OCI-LY1 (cell line): ENCODE measurements at regions not wholly inside any gene's neighbourhood (a gene's known extent, or its start where the extent isn't known, plus 50 kb on each side); places are given as distances from the start of the nearest gene placed in this dataset.

Experiments used
- H2AFZ ChIP-seq: fragments of 200-600 bp; sonication (generic), shearing (Covaris generic); 2 replicates; pipeline ENCODE4 v1.6.0; 2014; ENCODE audit warnings: antibody characterized with exemption, mild to moderate bottlenecking, low read length
- H3F3A ChIP-seq: fragments of 200-600 bp; sonication (generic), shearing (Covaris generic); 2 replicates; pipeline ENCODE4 v1.6.0; 2014; ENCODE audit warnings: mild to moderate bottlenecking, antibody characterized with exemption, low read length, moderate library complexity; ENCODE audit not compliant: insufficient read depth
- H3K27ac ChIP-seq: fragments of 200-600 bp; sonication (generic); 2 replicates; pipeline ENCODE4 v1.5.1; 2014; ENCODE audit warnings: low read length, mixed run types, mild to moderate bottlenecking, low read depth; ENCODE audit not compliant: poor library complexity, severe bottlenecking
- H3K27me3 ChIP-seq: fragments of 200-600 bp; sonication (generic); 2 replicates; pipeline ENCODE4 v1.6.0; 2014; ENCODE audit warnings: antibody characterized with exemption, mild to moderate bottlenecking, low read length, moderate library complexity; ENCODE audit not compliant: insufficient read depth
- H3K36me3 ChIP-seq: fragments of 200-600 bp; sonication (generic); 2 replicates; pipeline ENCODE4 v1.6.1; 2014; ENCODE audit warnings: mild to moderate bottlenecking, antibody characterized with exemption, low read length, moderate library complexity, mixed read lengths; ENCODE audit not compliant: insufficient read depth
- H3K4me1 ChIP-seq: fragments of 200-600 bp; sonication (generic); 2 replicates; pipeline ENCODE4 v1.5.1; 2014; ENCODE audit warnings: mild to moderate bottlenecking, low read length, moderate library complexity; ENCODE audit not compliant: insufficient read depth, severe bottlenecking
- H3K4me2 ChIP-seq: fragments of 200-600 bp; sonication (generic), shearing (Covaris generic); 2 replicates; pipeline ENCODE4 v1.6.1; 2014; ENCODE audit warnings: low read length
- H3K4me3 ChIP-seq: fragments of 200-600 bp; sonication (generic); 2 replicates; pipeline ENCODE4 v1.5.1; 2014; ENCODE audit warnings: low read length, low read depth, mild to moderate bottlenecking, mixed read lengths; ENCODE audit not compliant: poor library complexity, severe bottlenecking
- H3K79me2 ChIP-seq: fragments of 200-600 bp; shearing (Covaris generic); 2 replicates; pipeline ENCODE4 v1.6.1; 2016; ENCODE audit warnings: mixed run types, low read length, mixed read lengths; ENCODE audit not compliant: insufficient read depth
- H3K9ac ChIP-seq: fragments of 200-600 bp; sonication (generic), shearing (Covaris generic); 2 replicates; pipeline ENCODE4 v1.6.1; 2014; ENCODE audit warnings: mild to moderate bottlenecking, low read length, mixed read lengths
- H3K9me2 ChIP-seq: fragments of 200-600 bp; sonication (generic), shearing (Covaris generic); 2 replicates; pipeline ENCODE4 v1.6.1; 2014; ENCODE audit warnings: low read depth, mild to moderate bottlenecking, low read length, mixed read lengths
- H3K9me3 ChIP-seq: fragments of 200-600 bp; shearing (Covaris generic); 2 replicates; pipeline ENCODE4 v1.6.1; 2014; ENCODE audit warnings: low read length, mixed read lengths
- H4K20me1 ChIP-seq: fragments of 200-600 bp; sonication (generic), shearing (Covaris generic); 2 replicates; pipeline ENCODE4 v1.6.0; 2016; ENCODE audit warnings: mild to moderate bottlenecking, low read length; ENCODE audit not compliant: insufficient read depth
- CTCF ChIP-seq: fragments of 200-600 bp; sonication (generic), shearing (Covaris generic); IDR thresholded peaks from 2 replicates; pipeline ENCODE4 v1.5.1; 2017; ENCODE audit warnings: mild to moderate bottlenecking, antibody characterized with exemption, low read length, moderate library complexity, mixed read lengths
- EZH2 ChIP-seq: fragments of 200-600 bp; sonication (generic), shearing (Covaris generic); IDR thresholded peaks from 2 replicates; pipeline ENCODE4 v1.8.0; 2017; ENCODE audit warnings: borderline replicate concordance, mixed run types, mild to moderate bottlenecking, antibody characterized with exemption, low read length, moderate library complexity, mixed read lengths

- Histone ChIP-seq H2AFZ (no peak overlapping the region), H3K9me3 (no peaks in the 10 kb centered on the region), H3F3A (no peaks in the 10 kb centered on the region), H3K27ac (no peak overlapping the region), H3K79me2 (no peaks in the 10 kb centered on the region), H3K9me2 (no peaks in the 10 kb centered on the region), H3K4me3 (no peak overlapping the region), H4K20me1 (no peaks in the 10 kb centered on the region), H3K4me1 (no peaks in the 10 kb centered on the region), H3K4me2 (no peak overlapping the region), H3K36me3 (no peaks in the 10 kb centered on the region), H3K9ac (no peak overlapping the region), H3K27me3 (no peaks in the 10 kb centered on the region)
- TF ChIP-seq EZH2 (no peak), CTCF (no peak)
Measured at GRCh38 chr4:189787216-189788031, 153.2 kb upstream of the FRG1 start.

DNA sequence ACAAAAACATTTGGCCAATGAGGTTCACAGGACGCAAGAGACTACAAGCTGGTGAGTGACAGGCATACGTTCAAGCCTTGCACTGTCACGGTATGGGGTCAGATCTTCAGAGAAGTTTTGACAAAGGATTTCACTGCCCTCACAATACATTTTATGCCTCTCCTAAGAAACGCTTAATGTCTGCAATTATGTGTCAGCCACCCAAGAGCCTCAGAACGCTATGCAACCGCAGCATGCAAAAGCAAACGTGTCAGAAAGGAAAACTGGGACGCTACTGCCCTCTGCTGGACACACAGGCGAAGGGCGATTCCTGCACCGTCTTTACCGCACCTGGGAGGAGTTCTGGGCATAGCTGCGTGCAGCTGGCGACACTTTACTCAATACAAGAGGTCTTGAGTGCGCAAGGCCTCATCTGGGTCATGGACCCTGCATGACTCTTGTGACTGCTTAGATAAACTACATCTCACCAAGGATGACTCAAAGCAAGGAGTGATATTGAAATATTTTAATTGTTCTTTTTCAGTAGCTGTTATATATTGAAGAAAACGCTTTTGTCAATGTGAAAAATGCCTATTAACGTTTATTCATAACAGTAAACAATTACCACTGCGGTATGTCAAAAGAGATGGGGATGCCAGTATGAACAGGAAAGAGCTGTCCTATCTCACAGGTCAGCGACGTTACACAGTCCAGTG, 147.6 kb upstream of the FRG1 start:
- Histone ChIP-seq H3K4me3 (no peak overlapping the region), H3K27ac (no peak overlapping the region)

DNA sequence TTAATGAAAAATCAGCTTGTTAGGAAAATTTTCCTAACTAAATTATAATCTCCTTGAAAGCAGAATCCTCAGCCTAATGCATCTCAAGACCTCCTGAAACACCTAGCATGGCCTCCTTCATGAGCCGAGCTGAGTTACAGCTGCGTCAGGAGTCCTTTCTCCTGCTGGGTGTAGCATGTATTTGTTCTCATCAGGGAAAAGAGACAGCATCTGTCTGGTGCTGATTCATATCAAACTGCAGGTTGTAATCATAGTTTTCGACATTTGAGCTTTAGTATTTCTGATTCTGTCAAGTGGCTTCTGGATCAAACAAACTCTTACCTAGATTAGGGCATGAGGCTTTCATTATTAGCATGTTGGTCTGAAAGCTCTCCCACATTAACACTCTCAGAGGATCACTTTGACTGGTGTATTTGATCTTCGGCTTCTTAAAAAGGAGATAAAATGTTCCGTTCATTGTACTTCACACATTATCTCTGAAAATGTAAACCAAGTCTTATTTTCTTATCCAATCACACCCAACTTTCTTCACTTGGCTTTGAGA, 140.1 kb upstream of the FRG1 start:
- Histone ChIP-seq H3K4me3 (no peak overlapping the region), H4K20me1 (no peaks in the 10 kb centered on the region), H3K9ac (no peak overlapping the region), H3K9me3 (no peaks in the 10 kb centered on the region), H2AFZ (no peak overlapping the region), H3K4me1 (no peaks in the 10 kb centered on the region), H3K27me3 (no peaks in the 10 kb centered on the region), H3K36me3 (no peaks in the 10 kb centered on the region), H3K27ac (no peak overlapping the region), H3K9me2 (no peaks in the 10 kb centered on the region), H3K4me2 (no peak overlapping the region), H3F3A (no peaks in the 10 kb centered on the region), H3K79me2 (no peaks in the 10 kb centered on the region)
- TF ChIP-seq EZH2, result no peak
- TF ChIP-seq CTCF, result no peak

More for the DNA sequence above, 147.6 kb upstream of the FRG1 start:
- H3K9me3 ChIP-seq, result no peaks in the 10 kb centered on the region
- no peak overlapping the region for H3K4me2 ChIP-seq
- no peak for TF ChIP-seq EZH2
- TF ChIP-seq CTCF, result peak; percentile 90
- no peak overlapping the region for H3K9ac ChIP-seq
- no peaks in the 10 kb centered on the region for H3K36me3 ChIP-seq
- no peaks in the 10 kb centered on the region for H4K20me1 ChIP-seq
- H3K9me2 ChIP-seq, result no peaks in the 10 kb centered on the region
- H3F3A ChIP-seq, result no peaks in the 10 kb centered on the region
- no peak overlapping the region for H2AFZ ChIP-seq
- no peaks in the 10 kb centered on the region for H3K79me2 ChIP-seq
- H3K27me3 ChIP-seq, result no peaks in the 10 kb centered on the region
- H3K4me1 ChIP-seq, result no peaks in the 10 kb centered on the region
